Breast epithelium (tissue), 4 donors: ENCODE measurements at regions not wholly inside any gene's neighbourhood (a gene's known extent, or its start where the extent isn't known, plus 50 kb on each side); places are given as distances from the start of the nearest gene placed in this dataset.

Source experiments
- DNase-seq, 2 donors: peaks; one replicate each; pipeline ENCODE4 v3.0.0-alpha.2; 2019; ENCODE audit warnings: low spot score in 2 of 2
- H3K27ac ChIP-seq, 2 donors: fragments of 200-600 bp; sonication (generic) in 1 of 2; one replicate each; pipeline ENCODE4 v1.5.1; 2016 to 2019; ENCODE audit warnings: mild to moderate bottlenecking in 1 of 2
- H3K27me3 ChIP-seq, 2 donors: fragments of 200-600 bp; sonication (generic) in 1 of 2; one replicate each; pipeline versions ENCODE4 v1.5.1 to v1.6.0; 2017 to 2019; ENCODE audit warnings: control low read depth in 1 of 2, mild to moderate bottlenecking in 1 of 2
- H3K36me3 ChIP-seq: fragments of 200-600 bp; one replicate; pipeline ENCODE4 v1.5.1; 2019
- H3K4me1 ChIP-seq, 2 donors: fragments of 200-600 bp; sonication (generic); one replicate each; pipeline ENCODE4 v1.5.1; 2016 to 2019; ENCODE audit warnings: control low read depth in 1 of 2
- H3K4me3 ChIP-seq, 3 donors: fragments of 200-600 bp; sonication (generic); 1 replicate in 2 of 3; 2 replicates in 1 of 3; pipeline ENCODE4 v1.5.1; 2016 to 2019; ENCODE audit warnings: mild to moderate bottlenecking in 3 of 3, moderate library complexity in 2 of 3
- H3K9me3 ChIP-seq, 2 donors: fragments of 200-600 bp; sonication (generic) in 1 of 2; one replicate each; pipeline ENCODE4 v1.5.1; 2016 to 2019; ENCODE audit warnings: control low read depth in 1 of 2
- CTCF ChIP-seq, 3 donors: fragments of 450-650 bp; IDR thresholded peaks; one replicate each; pipeline ENCODE4 v1.5.1; 2016 to 2017; ENCODE audit warnings: antibody characterized with exemption in 3 of 3, mild to moderate bottlenecking in 3 of 3, moderate library complexity in 3 of 3
- POLR2A ChIP-seq: fragments of 450-650 bp; IDR thresholded peaks from one replicate; pipeline ENCODE4 v1.6.1; 2016; ENCODE audit warnings: antibody characterized with exemption, mild to moderate bottlenecking, moderate library complexity
- POLR2AphosphoS5 ChIP-seq, 3 donors: sonication (generic); formaldehyde crosslinking; IDR thresholded peaks; one replicate each; pipeline ENCODE4 v1.6.1; 2017; ENCODE audit warnings: antibody characterized with exemption in 3 of 3
- intact Hi-C: fragments of 100-400 bp; cut with DNase I; formaldehyde crosslinking; loops from one replicate; pipeline ENCODE4 v1.15.1; 2023; ENCODE audit warnings: low total_unique reads

GRCh38 chr6:130713144-130713543, 114.1 kb upstream of the SMLR1 start:
- Histone ChIP-seq H3K4me1 (no peaks in the 10 kb centered on the region), H3K27me3 (no peaks in the 10 kb centered on the region), H3K9me3 (no peaks in the 10 kb centered on the region), H3K27ac (no peak overlapping the region), H3K36me3 (no peaks in the 10 kb centered on the region), H3K4me3 (no peak overlapping the region)
- intact Hi-C loops: no loop called here
- no peak for TF ChIP-seq POLR2AphosphoS5 (IDR thresholded peaks at IDR 0.05)
- no peak for TF ChIP-seq CTCF (IDR thresholded peaks at IDR 0.05)
- TF ChIP-seq POLR2A: no peak
- DNase-seq: no peak

- H3K27me3 ChIP-seq: no peaks in the 10 kb centered on the region
- DNase-seq: no peak
- H3K4me1 ChIP-seq: no peaks in the 10 kb centered on the region
- H3K9me3 ChIP-seq: no peaks in the 10 kb centered on the region
- H3K36me3 ChIP-seq: no peaks in the 10 kb centered on the region
- TF ChIP-seq POLR2AphosphoS5 (IDR thresholded peaks at IDR 0.05) (no peak), CTCF (IDR thresholded peaks at IDR 0.05) (no peak), POLR2A (no peak)
- no peak overlapping the region for H3K4me3 ChIP-seq
- intact Hi-C loops: no loop called here
- no peak overlapping the region for H3K27ac ChIP-seq
Measured at GRCh38 chr6:130715058-130715457, 112.1 kb upstream of the SMLR1 start.

- Histone ChIP-seq H3K4me1 (no peaks in the 10 kb centered on the region), H3K27ac (no peak overlapping the region), H3K27me3 (no peaks in the 10 kb centered on the region), H3K4me3 (no peak overlapping the region), H3K9me3 (no peaks in the 10 kb centered on the region), H3K36me3 (no peaks in the 10 kb centered on the region)
- DNase-seq: no peak
- no peak for TF ChIP-seq POLR2AphosphoS5 (IDR thresholded peaks at IDR 0.05)
- TF ChIP-seq POLR2A: no peak
- TF ChIP-seq CTCF (IDR thresholded peaks at IDR 0.05): no peak
- intact Hi-C loops: no loop called here
Measured at GRCh38 chr6:130716466-130716865, 110.7 kb upstream of the SMLR1 start.

- no peaks in the 10 kb centered on the region for H3K36me3 ChIP-seq
- H3K9me3 ChIP-seq: no peaks in the 10 kb centered on the region
- no peak overlapping the region for H3K27ac ChIP-seq
- H3K4me3 ChIP-seq: no peak overlapping the region
- no peaks in the 10 kb centered on the region for H3K4me1 ChIP-seq
- intact Hi-C loops: no loop called here
- no peak for TF ChIP-seq POLR2A
- no peak for TF ChIP-seq POLR2AphosphoS5 (IDR thresholded peaks at IDR 0.05)
- no peak for TF ChIP-seq CTCF (IDR thresholded peaks at IDR 0.05)
- no peak for DNase-seq
- H3K27me3 ChIP-seq: no peaks in the 10 kb centered on the region
Measured at GRCh38 chr6:130717657-130718056, 109.5 kb upstream of the SMLR1 start.

- no peak for DNase-seq
- Histone ChIP-seq H3K4me3 (no peak overlapping the region), H3K27me3 (no peaks in the 10 kb centered on the region), H3K4me1 (no peaks in the 10 kb centered on the region), H3K36me3 (no peaks in the 10 kb centered on the region), H3K27ac (no peak overlapping the region), H3K9me3 (no peaks in the 10 kb centered on the region)
- intact Hi-C loops: loop anchor here (5.0 kb wide), 1 partner anchor 1177 kb away; no protein-coding TSS in a partner anchor
- no peak for TF ChIP-seq CTCF (IDR thresholded peaks at IDR 0.05)
- no peak for TF ChIP-seq POLR2AphosphoS5 (IDR thresholded peaks at IDR 0.05)
- TF ChIP-seq POLR2A: no peak
Measured at GRCh38 chr6:130720076-130720715, 107.0 kb upstream of the SMLR1 start.
